ENCODE measurements at regions not wholly inside any gene's neighbourhood (a gene's known extent, or its start where the extent isn't known, plus 50 kb on each side); places are given as distances from the start of the nearest gene placed in this dataset.

- H3K4me3 ChIP-seq (ENCODE audit: low read depth, low read length) = no peak overlapping the region
- TF ChIP-seq CTCF (IDR thresholded peaks at IDR 0.05; ENCODE audit: low read depth, low read length) = no peak
These were observed 123.2 kb upstream of the WNT4 start for GRCh38 chr1:22266141-22266540.

GRCh38 chr1:22267413-22268175 is 124.7 kb upstream of the WNT4 start:
- no peak for TF ChIP-seq CTCF (IDR thresholded peaks at IDR 0.05; ENCODE audit: low read depth, low read length)

GRCh38 chr1:22268327-22268726 is 125.4 kb upstream of the WNT4 start:
- no peak for TF ChIP-seq CTCF (IDR thresholded peaks at IDR 0.05; ENCODE audit: low read depth, low read length)
- no peak overlapping the region for H3K4me3 ChIP-seq (ENCODE audit: low read depth, low read length)

More at GRCh38 chr1:22267413-22268175, 124.7 kb upstream of the WNT4 start:
- H3K4me3 ChIP-seq (ENCODE audit: low read depth, low read length) = no peak overlapping the region

- no peak overlapping the region for H3K4me3 ChIP-seq (ENCODE audit: low read depth, low read length)
- no peak for TF ChIP-seq CTCF (IDR thresholded peaks at IDR 0.05; ENCODE audit: low read depth, low read length)
These were observed 129.2 kb upstream of the WNT4 start for GRCh38 chr1:22271847-22272801.

- no peak overlapping the region for H3K4me3 ChIP-seq (ENCODE audit: low read depth, low read length)
- TF ChIP-seq CTCF (IDR thresholded peaks at IDR 0.05; ENCODE audit: low read depth, low read length) = no peak
These were observed 131.1 kb upstream of the WNT4 start for GRCh38 chr1:22273686-22274681.

- TF ChIP-seq CTCF (IDR thresholded peaks at IDR 0.05; ENCODE audit: low read depth, low read length) = no peak
These were observed 132.3 kb upstream of the WNT4 start for GRCh38 chr1:22275167-22275566.

More at GRCh38 chr1:22275167-22275566, 132.3 kb upstream of the WNT4 start:
- no peak overlapping the region for H3K4me3 ChIP-seq (ENCODE audit: low read depth, low read length)
